SK-N-DZ (cell line): ENCODE measurements at regions not wholly inside any gene's neighbourhood (a gene's known extent, or its start where the extent isn't known, plus 50 kb on each side); places are given as distances from the start of the nearest gene placed in this dataset.

Source experiments
- DNase-seq: peaks from one replicate; pipeline ENCODE4 v3.0.0-alpha.2; 2015; ENCODE audit warnings: low spot score

GRCh38 chr3:127033171-127033570 is 50.3 kb downstream of the PLXNA1 start:
- DNase-seq: no peak

GRCh38 chr3:127033786-127034185 is 50.9 kb downstream of the PLXNA1 start:
- DNase-seq: no peak

- DNase-seq: no peak
Observed at GRCh38 chr3:127034195-127034989, 51.5 kb downstream of the PLXNA1 start.

- DNase-seq: no peak
Observed at GRCh38 chr3:127034990-127035652, 52.2 kb downstream of the PLXNA1 start.

- no peak for DNase-seq
Observed at GRCh38 chr3:127035677-127036076, 52.8 kb downstream of the PLXNA1 start.

GRCh38 chr3:127036209-127037020 is 53.5 kb downstream of the PLXNA1 start:
- no peak for DNase-seq

GRCh38 chr3:127037021-127037400 is 54.1 kb downstream of the PLXNA1 start:
- DNase-seq: no peak

GRCh38 chr3:127037418-127037841 is 54.5 kb downstream of the PLXNA1 start:
- no peak for DNase-seq

- no peak for DNase-seq
Observed at GRCh38 chr3:127037971-127038446, 55.1 kb downstream of the PLXNA1 start.

- DNase-seq: peak; percentile 38
Observed at GRCh38 chr3:127038466-127038865, 55.6 kb downstream of the PLXNA1 start.

- DNase-seq: no peak
Observed at GRCh38 chr3:127038923-127039581, 56.1 kb downstream of the PLXNA1 start.

GRCh38 chr3:127039719-127040118 is 56.8 kb downstream of the PLXNA1 start:
- no peak for DNase-seq

- DNase-seq: no peak
Observed at GRCh38 chr3:127040216-127040615, 57.3 kb downstream of the PLXNA1 start.

- DNase-seq: no peak
Observed at GRCh38 chr3:127041264-127041820, 58.4 kb downstream of the PLXNA1 start.

GRCh38 chr3:127041933-127042332 is 59.0 kb downstream of the PLXNA1 start:
- no peak for DNase-seq

GRCh38 chr3:127042634-127043033 is 59.7 kb downstream of the PLXNA1 start:
- no peak for DNase-seq

- no peak for DNase-seq
Observed at GRCh38 chr3:127043041-127043641, 60.2 kb downstream of the PLXNA1 start.

- DNase-seq: no peak
Observed at GRCh38 chr3:127043731-127044510, 61.0 kb downstream of the PLXNA1 start.

GRCh38 chr3:127044996-127045395 is 62.1 kb downstream of the PLXNA1 start:
- DNase-seq: peak; percentile 78

GRCh38 chr3:127045435-127046045 is 62.6 kb downstream of the PLXNA1 start:
- no peak for DNase-seq
